ENCODE measurements at regions not wholly inside any gene's neighbourhood (a gene's known extent, or its start where the extent isn't known, plus 50 kb on each side); places are given as distances from the start of the nearest gene placed in this dataset.

DNA sequence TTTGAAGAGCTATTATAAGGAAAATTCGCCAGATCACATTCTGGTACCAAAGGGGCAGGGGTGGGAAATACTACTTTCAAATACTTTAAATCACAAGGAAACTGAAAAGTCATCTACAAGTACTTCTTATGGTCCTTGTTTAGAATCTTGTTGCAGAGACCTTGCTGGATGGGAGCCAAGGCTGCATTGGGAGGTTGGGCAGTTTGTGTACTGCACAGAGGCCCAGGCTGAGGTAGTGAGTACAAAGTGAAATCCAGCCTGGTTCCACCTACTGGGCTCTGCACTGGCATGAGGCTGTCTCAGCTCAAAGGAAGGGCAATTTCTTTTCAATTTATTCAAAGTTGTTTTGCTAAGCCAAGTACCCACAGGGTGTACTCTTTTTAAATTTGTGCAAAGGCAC is 140.3 kb upstream of the DLX2 start:
- no peak for TF ChIP-seq CTCF (IDR thresholded peaks at IDR 0.05)
- intact Hi-C loops (cut with DNase I), result no loop called here
- Histone ChIP-seq H3K9me3 (no peaks in the 10 kb centered on the region), H3K27me3 (ENCODE audit: low read depth) (no peaks in the 10 kb centered on the region), H3K4me3 (no peak overlapping the region), H3K4me1 (no peaks in the 10 kb centered on the region), H3K27ac (no peak overlapping the region), H3K36me3 (no peaks in the 10 kb centered on the region)
- ATAC-seq, result peak; percentile 50 to 78
- DNase-seq, result peak; percentile 60

DNA sequence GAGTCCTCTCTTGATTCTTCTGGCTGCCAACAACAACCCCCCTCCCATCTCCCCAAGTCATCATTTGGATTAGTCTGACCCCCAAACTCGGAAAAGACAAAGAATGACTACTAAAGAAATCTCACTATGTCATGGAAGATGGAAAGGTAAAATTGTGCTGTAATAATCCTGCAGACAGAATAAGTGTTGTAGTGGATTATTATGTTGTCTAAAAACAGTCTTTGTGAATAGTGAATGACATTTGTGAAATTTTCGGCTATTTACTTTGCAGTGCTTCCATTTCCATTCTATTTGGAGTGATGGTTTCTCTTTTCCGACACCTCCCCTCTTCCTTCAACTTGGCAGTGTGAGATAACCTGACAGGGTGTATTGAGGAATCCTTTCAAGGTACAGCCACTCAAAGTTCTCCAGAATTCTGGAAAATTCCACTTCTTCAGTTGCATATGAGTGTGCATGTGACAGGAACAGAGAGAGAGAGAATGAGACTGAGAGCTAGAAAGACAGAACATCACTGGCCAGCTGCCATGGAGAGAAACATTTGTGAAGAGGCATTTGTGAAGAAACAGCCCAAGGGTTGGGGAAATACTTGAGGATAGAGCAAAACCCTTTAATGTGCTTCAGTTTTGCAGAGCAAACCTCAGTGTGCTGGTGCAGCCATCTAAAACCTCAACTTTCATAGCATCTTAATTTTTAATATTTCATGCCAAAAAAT is 141.9 kb upstream of the DLX2 start:
- no peak for TF ChIP-seq CTCF (IDR thresholded peaks at IDR 0.05)
- ATAC-seq, result no peak
- intact Hi-C loops (cut with DNase I), result no loop called here
- Histone ChIP-seq H3K4me3 (no peak overlapping the region), H3K4me1 (no peaks in the 10 kb centered on the region), H3K9me3 (no peaks in the 10 kb centered on the region), H3K27ac (no peak overlapping the region), H3K36me3 (no peaks in the 10 kb centered on the region), H3K27me3 (ENCODE audit: low read depth) (no peaks in the 10 kb centered on the region)
- DNase-seq, result no peak

DNA sequence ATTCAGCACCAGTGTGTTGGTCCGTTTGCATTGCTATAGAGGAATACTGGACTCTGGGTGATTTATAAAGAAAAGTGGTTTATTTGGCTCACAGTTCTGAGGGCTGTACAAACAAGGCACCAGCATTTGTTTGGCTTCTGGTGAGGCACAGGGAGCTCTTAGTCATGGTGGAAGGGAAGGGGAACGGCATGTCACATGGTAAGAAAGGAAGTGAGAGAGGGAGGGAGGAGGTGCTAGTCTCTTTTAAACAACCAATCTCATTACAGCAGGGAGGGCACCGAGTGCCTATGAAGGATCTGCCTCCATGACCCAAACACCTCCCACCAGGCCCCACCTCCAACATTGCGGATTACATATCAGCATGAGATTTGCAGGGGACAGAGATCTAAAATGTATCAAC is 143.9 kb upstream of the DLX2 start:
- Histone ChIP-seq H3K4me1 (peaks cover 4% of the 10 kb centered on the region), H3K9me3 (no peaks in the 10 kb centered on the region), H3K4me3 (no peak overlapping the region), H3K27me3 (ENCODE audit: low read depth) (no peaks in the 10 kb centered on the region), H3K36me3 (no peaks in the 10 kb centered on the region), H3K27ac (no peak overlapping the region)
- intact Hi-C loops (cut with DNase I), result no loop called here
- ATAC-seq (no peak), DNase-seq (no peak)
- TF ChIP-seq CTCF (IDR thresholded peaks at IDR 0.05), result no peak

GRCh38 chr2:172247203-172247602 is 144.5 kb upstream of the DLX2 start:
- TF ChIP-seq CTCF (IDR thresholded peaks at IDR 0.05), result no peak
- ATAC-seq, result no peak
- no peak for DNase-seq
- Histone ChIP-seq H3K4me1 (peaks cover 7% of the 10 kb centered on the region), H3K27ac (no peak overlapping the region), H3K36me3 (no peaks in the 10 kb centered on the region), H3K4me3 (no peak overlapping the region), H3K9me3 (no peaks in the 10 kb centered on the region), H3K27me3 (ENCODE audit: low read depth) (no peaks in the 10 kb centered on the region)
- intact Hi-C loops (cut with DNase I), result no loop called here

- no peak for TF ChIP-seq CTCF (IDR thresholded peaks at IDR 0.05)
- Histone ChIP-seq H3K4me1 (peaks cover 11% of the 10 kb centered on the region), H3K4me3 (no peak overlapping the region), H3K27ac (no peak overlapping the region), H3K36me3 (no peaks in the 10 kb centered on the region), H3K27me3 (ENCODE audit: low read depth) (no peaks in the 10 kb centered on the region), H3K9me3 (no peaks in the 10 kb centered on the region)
- ATAC-seq, result no peak
- DNase-seq, result no peak
- intact Hi-C loops (cut with DNase I), result no loop called here
Observed at GRCh38 chr2:172248381-172248780, 145.7 kb upstream of the DLX2 start.
